ENCODE measurements at regions not wholly inside any gene's neighbourhood (a gene's known extent, or its start where the extent isn't known, plus 50 kb on each side); places are given as distances from the start of the nearest gene placed in this dataset.
"Not testable (repeated sequence)": the region's sequence is repeated elsewhere in the genome, so short reads cannot be mapped to it uniquely, and the experiment has no call there.

DNA sequence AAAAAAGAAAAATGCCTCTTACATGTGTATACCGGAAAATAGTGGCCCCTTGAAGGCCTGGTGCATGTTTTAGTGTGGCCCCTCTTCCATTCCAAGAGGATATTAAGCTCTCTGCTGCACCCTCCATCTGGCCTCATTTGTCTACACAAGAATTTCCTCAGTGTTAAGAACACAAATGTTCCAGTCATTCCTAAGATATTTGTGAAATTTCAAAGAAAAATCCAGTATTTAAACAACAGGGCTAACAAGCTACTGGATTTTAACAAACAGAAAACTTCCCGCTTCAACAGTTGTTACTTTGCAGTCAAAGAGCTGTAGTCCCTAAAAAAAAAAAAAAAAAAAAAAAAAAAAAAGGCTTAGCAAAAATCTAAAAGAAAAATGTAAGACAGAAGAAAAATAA lies 137.5 kb downstream of the ARRDC4 start:
- not testable (repeated sequence) for ATAC-seq

DNA sequence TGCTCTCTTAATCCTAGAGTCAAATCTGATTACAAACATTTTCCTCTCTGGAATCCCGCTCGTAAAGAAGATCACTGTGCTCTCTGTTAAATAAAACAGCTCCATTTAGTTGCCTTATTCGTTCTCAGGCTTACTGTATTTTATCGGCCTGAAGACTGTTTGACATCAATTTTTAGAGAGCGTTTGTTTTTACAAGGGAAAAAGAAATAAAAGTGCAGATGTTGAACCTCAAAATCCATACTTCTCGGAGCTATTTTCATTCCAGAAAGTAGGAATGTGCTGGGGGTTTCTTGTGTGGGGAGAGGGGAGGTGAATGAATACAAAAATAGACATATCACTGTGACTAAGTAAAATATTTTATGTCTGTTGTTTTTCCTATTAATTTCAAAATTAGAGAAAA lies 140.1 kb downstream of the ARRDC4 start:
- H3K27me3 ChIP-seq (ENCODE audit: insufficient read depth, low read length); RAD21 ChIA-PET (ENCODE audit: low non-redundant PET in 1 of 2, low total read pairs in 2 of 2, uncharacterized antibody in 2 of 2, unreplicated experiment in 2 of 2); H3K9ac ChIP-seq (ENCODE audit: low read length); DNase-seq (ENCODE audit: low read depth, low spot score); H3K36me3 ChIP-seq (ENCODE audit: control insufficient read depth in 1 of 2, insufficient read depth in 2 of 2, low read length in 2 of 2); H3K79me2 ChIP-seq (ENCODE audit: insufficient read depth, low read length); H3K4me1 ChIP-seq (ENCODE audit: control insufficient read depth in 1 of 2, insufficient read depth in 2 of 2, low read length in 2 of 2); intact Hi-C loops (cut with micrococcal nuclease); H3K4me3 ChIP-seq (replicated peaks in 1 of 2; ENCODE audit: low read depth in 1 of 2, low read length in 2 of 2); H3K4me2 ChIP-seq (ENCODE audit: low read length); BruUV-seq (replicated peaks); H3K9me2 ChIP-seq (ENCODE audit: insufficient read depth); H3K27ac ChIP-seq (ENCODE audit: low read depth, low read length); ATAC-seq; POLR2A ChIA-PET; CTCF ChIA-PET; H2AFZ ChIP-seq (ENCODE audit: low read depth, low read length, poor library complexity, severe bottlenecking); H3K9me3 ChIP-seq (ENCODE audit: control insufficient read depth in 1 of 2, insufficient read depth in 1 of 2, low read depth in 1 of 2, low read length in 2 of 2); H4K20me1 ChIP-seq (ENCODE audit: insufficient read depth): not testable (repeated sequence)

More for the DNA sequence above, 137.5 kb downstream of the ARRDC4 start:
- H3K4me2 ChIP-seq (ENCODE audit: low read length); DNase-seq (ENCODE audit: low read depth, low spot score); H3K79me2 ChIP-seq (ENCODE audit: insufficient read depth, low read length); POLR2A ChIA-PET; BruUV-seq (replicated peaks); H2AFZ ChIP-seq (ENCODE audit: low read depth, low read length, poor library complexity, severe bottlenecking); H3K9me3 ChIP-seq (ENCODE audit: control insufficient read depth in 1 of 2, insufficient read depth in 1 of 2, low read depth in 1 of 2, low read length in 2 of 2); RAD21 ChIA-PET (ENCODE audit: low non-redundant PET in 1 of 2, low total read pairs in 2 of 2, uncharacterized antibody in 2 of 2, unreplicated experiment in 2 of 2); H3K36me3 ChIP-seq (ENCODE audit: control insufficient read depth in 1 of 2, insufficient read depth in 2 of 2, low read length in 2 of 2); H3K27me3 ChIP-seq (ENCODE audit: insufficient read depth, low read length); H3K9ac ChIP-seq (ENCODE audit: low read length); intact Hi-C loops (cut with micrococcal nuclease); H3K9me2 ChIP-seq (ENCODE audit: insufficient read depth); H3K4me1 ChIP-seq (ENCODE audit: control insufficient read depth in 1 of 2, insufficient read depth in 2 of 2, low read length in 2 of 2); H3K4me3 ChIP-seq (replicated peaks in 1 of 2; ENCODE audit: low read depth in 1 of 2, low read length in 2 of 2); CTCF ChIA-PET; H3K27ac ChIP-seq (ENCODE audit: low read depth, low read length); H4K20me1 ChIP-seq (ENCODE audit: insufficient read depth): not testable (repeated sequence)

DNA sequence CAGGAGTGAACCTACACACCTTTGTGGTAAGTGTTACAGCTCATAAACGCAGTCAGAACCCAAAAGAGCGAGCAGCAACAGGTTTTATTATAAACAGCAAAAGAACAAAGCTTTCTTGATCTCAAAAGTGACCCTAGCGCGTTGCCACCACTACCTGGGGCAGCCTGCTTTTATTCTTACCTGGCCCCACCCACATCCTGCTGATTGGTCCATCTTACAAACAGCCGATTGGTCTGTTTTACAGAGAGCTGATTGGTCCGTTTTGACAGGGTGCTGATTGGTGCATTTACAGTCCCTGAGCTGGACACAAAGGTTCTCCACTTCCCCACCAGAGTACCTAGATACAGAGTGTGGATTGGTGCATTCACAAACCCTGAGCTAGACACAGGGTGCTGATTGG lies 143.1 kb downstream of the ARRDC4 start:
- BruUV-seq (replicated peaks) = no TSS peak
- TF ChIP-seq TCF7L2 (IDR thresholded peaks at IDR 0.05; ENCODE audit: borderline replicate concordance, extremely low read depth, insufficient read depth, insufficient read length) = no peak
- no peak for TF ChIP-seq EZH2 (IDR thresholded peaks at IDR 0.05)
- no peak for TF ChIP-seq POLR2AphosphoS5 (IDR thresholded peaks at IDR 0.05; ENCODE audit: low read depth, low read length)
- TF ChIP-seq ZNF274 (IDR thresholded peaks at IDR 0.05; ENCODE audit: low read depth, low read length) = no peak
- no peak for TF ChIP-seq FOSL1 (IDR thresholded peaks at IDR 0.05; ENCODE audit: low read depth)
- no peak for TF ChIP-seq SP1 (IDR thresholded peaks at IDR 0.05; ENCODE audit: low read depth)
- no peak for TF ChIP-seq CEBPB (IDR thresholded peaks at IDR 0.05; ENCODE audit: low read depth)
- no peak for TF ChIP-seq YY1 (IDR thresholded peaks at IDR 0.05; ENCODE audit: extremely low read depth, insufficient replicate concordance, low read depth, low read length)
- no peak for TF ChIP-seq RAD21 (IDR thresholded peaks at IDR 0.05; ENCODE audit: low read depth)
- no peak for TF ChIP-seq ELF1 (IDR thresholded peaks at IDR 0.05; ENCODE audit: borderline replicate concordance, low read depth)
- TF ChIP-seq, protein P1, sequence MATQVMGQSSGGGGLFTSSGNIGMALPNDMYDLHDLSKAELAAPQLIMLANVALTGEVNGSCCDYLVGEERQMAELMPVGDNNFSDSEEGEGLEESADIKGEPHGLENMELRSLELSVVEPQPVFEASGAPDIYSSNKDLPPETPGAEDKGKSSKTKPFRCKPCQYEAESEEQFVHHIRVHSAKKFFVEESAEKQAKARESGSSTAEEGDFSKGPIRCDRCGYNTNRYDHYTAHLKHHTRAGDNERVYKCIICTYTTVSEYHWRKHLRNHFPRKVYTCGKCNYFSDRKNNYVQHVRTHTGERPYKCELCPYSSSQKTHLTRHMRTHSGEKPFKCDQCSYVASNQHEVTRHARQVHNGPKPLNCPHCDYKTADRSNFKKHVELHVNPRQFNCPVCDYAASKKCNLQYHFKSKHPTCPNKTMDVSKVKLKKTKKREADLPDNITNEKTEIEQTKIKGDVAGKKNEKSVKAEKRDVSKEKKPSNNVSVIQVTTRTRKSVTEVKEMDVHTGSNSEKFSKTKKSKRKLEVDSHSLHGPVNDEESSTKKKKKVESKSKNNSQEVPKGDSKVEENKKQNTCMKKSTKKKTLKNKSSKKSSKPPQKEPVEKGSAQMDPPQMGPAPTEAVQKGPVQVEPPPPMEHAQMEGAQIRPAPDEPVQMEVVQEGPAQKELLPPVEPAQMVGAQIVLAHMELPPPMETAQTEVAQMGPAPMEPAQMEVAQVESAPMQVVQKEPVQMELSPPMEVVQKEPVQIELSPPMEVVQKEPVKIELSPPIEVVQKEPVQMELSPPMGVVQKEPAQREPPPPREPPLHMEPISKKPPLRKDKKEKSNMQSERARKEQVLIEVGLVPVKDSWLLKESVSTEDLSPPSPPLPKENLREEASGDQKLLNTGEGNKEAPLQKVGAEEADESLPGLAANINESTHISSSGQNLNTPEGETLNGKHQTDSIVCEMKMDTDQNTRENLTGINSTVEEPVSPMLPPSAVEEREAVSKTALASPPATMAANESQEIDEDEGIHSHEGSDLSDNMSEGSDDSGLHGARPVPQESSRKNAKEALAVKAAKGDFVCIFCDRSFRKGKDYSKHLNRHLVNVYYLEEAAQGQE (IDR thresholded peaks at IDR 0.05; ENCODE audit: low read depth) = no peak
- TF ChIP-seq, protein P2, sequence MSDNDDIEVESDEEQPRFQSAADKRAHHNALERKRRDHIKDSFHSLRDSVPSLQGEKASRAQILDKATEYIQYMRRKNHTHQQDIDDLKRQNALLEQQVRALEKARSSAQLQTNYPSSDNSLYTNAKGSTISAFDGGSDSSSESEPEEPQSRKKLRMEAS (IDR thresholded peaks at IDR 0.05) = no peak

More for the DNA sequence above, 143.1 kb downstream of the ARRDC4 start:
- Histone ChIP-seq H3K4me3 (replicated peaks in 1 of 2; ENCODE audit: low read depth in 1 of 2, low read length in 2 of 2) (no peak overlapping the region), H3K27ac (ENCODE audit: low read depth, low read length) (no peak overlapping the region), H4K20me1 (ENCODE audit: insufficient read depth) (no peaks in the 10 kb centered on the region), H3K36me3 (ENCODE audit: control insufficient read depth in 1 of 2, insufficient read depth in 2 of 2, low read length in 2 of 2) (no peaks in the 10 kb centered on the region), H3K9ac (ENCODE audit: low read length) (no peak overlapping the region), H3K4me2 (ENCODE audit: low read length) (no peak overlapping the region), H3K9me3 (ENCODE audit: control insufficient read depth in 1 of 2, insufficient read depth in 1 of 2, low read depth in 1 of 2, low read length in 2 of 2) (no peaks in the 10 kb centered on the region), H2AFZ (ENCODE audit: low read depth, low read length, poor library complexity, severe bottlenecking) (no peak overlapping the region), H3K9me2 (ENCODE audit: insufficient read depth) (no peaks in the 10 kb centered on the region), H3K27me3 (ENCODE audit: insufficient read depth, low read length) (no peaks in the 10 kb centered on the region), H3K79me2 (ENCODE audit: insufficient read depth, low read length) (no peaks in the 10 kb centered on the region), H3K4me1 (ENCODE audit: control insufficient read depth in 1 of 2, insufficient read depth in 2 of 2, low read length in 2 of 2) (no peaks in the 10 kb centered on the region)
- ATAC-seq = no peak
- ChIA-PET RAD21 (ENCODE audit: low non-redundant PET in 1 of 2, low total read pairs in 2 of 2, uncharacterized antibody in 2 of 2, unreplicated experiment in 2 of 2) (no interaction called here), POLR2A (interaction anchor here (0.6 kb wide), 1 partner anchor 13 kb away, joined by 3 read pairs; no protein-coding TSS in a partner anchor), CTCF (no interaction called here)
- intact Hi-C loops (cut with micrococcal nuclease) = no loop called here
- DNase-seq (ENCODE audit: low read depth, low spot score) = no peak
